A673 (cell line): ENCODE measurements at regions not wholly inside any gene's neighbourhood (a gene's known extent, or its start where the extent isn't known, plus 50 kb on each side); places are given as distances from the start of the nearest gene placed in this dataset.

Experiments
- EZH2 ChIP-seq: fragments of 200-600 bp; sonication (generic); IDR thresholded peaks from 2 replicates; pipeline ENCODE4 v1.6.1; 2017; ENCODE audit warnings: borderline replicate concordance, low read depth, mild to moderate bottlenecking, mixed read lengths, antibody characterized with exemption, low read length; ENCODE audit not compliant: poor library complexity, severe bottlenecking
- TF ChIP-seq, protein P1 (sequence below): fragments of 300-800, 200-600 bp; sonication (generic); conservative IDR thresholded peaks from 2 replicates; pipeline ENCODE4 v1.5.1; 2017; ENCODE audit warnings: low read depth, mild to moderate bottlenecking, antibody characterized with exemption, low read length, moderate library complexity, mixed read lengths

DNA sequence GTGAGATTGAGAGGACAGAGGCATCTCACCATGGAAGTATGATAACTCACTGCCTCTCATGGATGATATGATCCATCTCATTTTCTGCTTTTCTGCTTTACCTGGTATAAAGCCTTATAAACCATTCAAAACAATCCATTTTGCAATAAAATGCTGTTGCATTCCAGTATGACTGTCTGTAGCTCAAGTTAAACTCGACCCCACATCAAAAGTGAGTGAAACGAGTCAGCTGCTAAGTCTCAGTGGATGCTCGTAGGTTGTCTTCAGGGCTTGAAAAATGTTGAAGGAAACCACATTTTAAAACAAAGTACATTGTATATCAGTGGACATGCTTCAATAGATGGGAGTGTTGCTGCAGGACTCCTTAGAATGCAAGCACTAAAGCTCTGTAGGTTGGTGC, 839.0 kb downstream of the TUSC7 start:
- TF ChIP-seq, protein P1, sequence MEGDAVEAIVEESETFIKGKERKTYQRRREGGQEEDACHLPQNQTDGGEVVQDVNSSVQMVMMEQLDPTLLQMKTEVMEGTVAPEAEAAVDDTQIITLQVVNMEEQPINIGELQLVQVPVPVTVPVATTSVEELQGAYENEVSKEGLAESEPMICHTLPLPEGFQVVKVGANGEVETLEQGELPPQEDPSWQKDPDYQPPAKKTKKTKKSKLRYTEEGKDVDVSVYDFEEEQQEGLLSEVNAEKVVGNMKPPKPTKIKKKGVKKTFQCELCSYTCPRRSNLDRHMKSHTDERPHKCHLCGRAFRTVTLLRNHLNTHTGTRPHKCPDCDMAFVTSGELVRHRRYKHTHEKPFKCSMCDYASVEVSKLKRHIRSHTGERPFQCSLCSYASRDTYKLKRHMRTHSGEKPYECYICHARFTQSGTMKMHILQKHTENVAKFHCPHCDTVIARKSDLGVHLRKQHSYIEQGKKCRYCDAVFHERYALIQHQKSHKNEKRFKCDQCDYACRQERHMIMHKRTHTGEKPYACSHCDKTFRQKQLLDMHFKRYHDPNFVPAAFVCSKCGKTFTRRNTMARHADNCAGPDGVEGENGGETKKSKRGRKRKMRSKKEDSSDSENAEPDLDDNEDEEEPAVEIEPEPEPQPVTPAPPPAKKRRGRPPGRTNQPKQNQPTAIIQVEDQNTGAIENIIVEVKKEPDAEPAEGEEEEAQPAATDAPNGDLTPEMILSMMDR: no peak
- TF ChIP-seq EZH2: no peak
